Frontal cortex (tissue), 4 donors: ENCODE measurements at regions not wholly inside any gene's neighbourhood (a gene's known extent, or its start where the extent isn't known, plus 50 kb on each side); places are given as distances from the start of the nearest gene placed in this dataset. TPM values are rescaled to one million over a fixed set of nuclear protein-coding genes. Genes with fewer than 3 reads are reported as not detected.

Source experiments
- DNase-seq, 2 donors: peaks; one replicate each; pipeline ENCODE4 v3.0.0; 2012; ENCODE audit warnings: low spot score in 2 of 2
- FAIRE-seq: peaks from 2 replicates; lab custom pipeline; 2012; peaks lifted over from hg19 to GRCh38; lab: Jason Lieb, UNC
- small RNA-seq: library from RNA; depleted of rRNA; stranded (forward); fragments of <200 nt; gene quantifications from one replicate; pipeline ENCODE3, GENCODE V24; 2014
- donor health status: control.
- donor health status: control.
- donor health status: control.

DNA sequence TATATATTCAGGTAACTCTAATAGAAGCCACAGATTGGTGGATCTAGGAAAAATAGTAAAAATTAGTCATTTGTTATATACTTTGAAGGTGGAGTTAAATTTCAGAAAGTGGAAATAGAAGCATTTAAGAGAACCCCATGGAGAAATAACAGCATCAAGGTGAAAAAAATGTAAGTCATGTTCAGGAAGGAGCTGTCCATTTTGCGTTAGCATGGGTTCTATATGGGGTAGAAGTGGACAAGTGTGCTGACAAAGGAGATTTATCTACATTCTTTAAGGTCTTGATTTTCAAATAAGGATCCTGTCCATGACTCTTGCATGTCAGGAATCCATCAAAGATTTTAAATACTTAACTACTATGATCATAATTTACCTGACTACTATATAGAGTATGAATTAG is 50.2 kb upstream of the ROBO1 start:
- no peak for FAIRE-seq
- no peak for DNase-seq

Small RNA genes lying in the stretch of these regions (small RNA-seq; reads per million reads assigned to genes)
- not detected for gene AC108740.1
